Fibroblast of skin of right quadriceps (primary cell): ENCODE measurements at regions not wholly inside any gene's neighbourhood (a gene's known extent, or its start where the extent isn't known, plus 50 kb on each side); places are given as distances from the start of the nearest gene placed in this dataset.
"Not testable (repeated sequence)": the region's sequence is repeated elsewhere in the genome, so short reads cannot be mapped to it uniquely, and the experiment has no call there.

Experiments
- DNase-seq: peaks from one replicate; pipeline ENCODE4 v3.0.0-alpha.2; 2013

DNA sequence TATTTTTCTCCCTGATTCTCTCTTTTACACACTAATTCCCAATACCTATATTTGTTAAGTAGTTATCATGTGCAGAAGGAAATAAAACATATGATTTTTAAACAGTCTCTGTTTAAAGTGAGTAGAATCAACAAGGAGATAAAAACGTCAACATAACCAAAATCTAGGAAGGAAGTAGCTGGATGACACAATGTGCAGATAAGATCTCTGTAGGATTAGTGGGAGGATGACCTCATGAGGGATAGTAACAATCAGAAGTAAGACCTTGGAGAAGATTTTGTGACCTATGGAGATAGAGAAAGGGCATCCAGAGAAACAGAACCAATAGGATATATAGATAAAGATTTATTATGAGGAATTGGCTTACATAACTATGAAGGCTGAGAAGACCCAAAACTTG, 262.6 kb upstream of the CDH11 start:
- peak; percentile 39 for DNase-seq

DNA sequence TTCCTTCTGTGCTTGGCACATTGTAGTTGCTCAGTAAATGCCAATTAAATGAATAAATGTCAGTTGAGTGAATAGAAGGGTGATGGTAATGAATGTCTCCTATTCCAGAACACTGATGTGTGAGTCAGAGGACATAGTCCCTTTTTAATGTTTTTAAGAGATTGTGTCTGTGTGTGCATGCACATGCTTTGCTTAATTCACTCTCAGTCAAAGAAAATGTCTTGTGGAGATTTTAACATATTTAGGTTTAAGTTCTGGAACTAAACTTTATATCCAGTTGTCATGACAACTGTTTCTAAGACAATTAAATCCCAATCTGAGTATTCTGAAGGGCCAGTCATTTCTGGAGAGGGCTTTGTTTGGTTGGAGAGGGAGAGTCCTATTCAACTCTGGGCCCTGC, 255.3 kb upstream of the CDH11 start:
- DNase-seq: peak; percentile 40

DNA sequence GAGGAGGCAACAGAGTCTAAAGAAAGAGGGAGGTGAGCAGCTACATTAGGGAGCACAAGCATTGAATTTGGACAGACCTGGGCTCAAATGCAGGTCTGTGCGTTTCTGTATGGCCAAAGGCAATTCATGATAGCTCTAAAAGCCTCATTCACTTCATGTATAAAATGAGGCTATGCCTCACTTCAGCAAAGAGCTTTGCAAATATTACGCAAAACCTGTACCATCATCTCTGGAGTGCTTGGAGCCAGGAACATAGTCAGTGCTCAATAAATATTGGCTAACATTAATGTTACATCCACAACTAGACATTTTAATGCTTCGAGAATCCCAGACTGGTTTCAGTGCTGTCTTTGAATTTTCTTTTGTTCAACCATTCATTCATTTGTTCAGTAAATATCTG, 254.7 kb upstream of the CDH11 start:
- DNase-seq: no peak

DNA sequence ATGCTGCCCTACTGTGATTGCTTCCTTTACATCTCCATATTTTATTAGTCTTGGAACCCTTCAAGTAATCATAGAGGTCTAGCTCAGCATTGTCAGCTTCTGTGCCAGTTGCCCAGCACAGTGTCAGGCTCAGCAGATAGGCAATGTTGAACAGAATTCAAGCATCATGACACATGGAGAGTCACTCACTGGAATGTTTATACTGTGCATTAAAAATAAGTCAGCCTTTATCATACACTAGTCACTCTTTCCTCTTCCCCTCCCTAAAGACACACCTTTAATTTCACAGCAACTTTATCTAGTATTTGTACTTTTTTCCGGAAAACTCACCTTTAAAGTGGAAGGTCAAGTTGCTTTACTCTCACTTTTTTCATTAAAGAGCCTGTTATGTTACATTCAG, 253.8 kb upstream of the CDH11 start:
- peak; percentile 58 for DNase-seq

DNA sequence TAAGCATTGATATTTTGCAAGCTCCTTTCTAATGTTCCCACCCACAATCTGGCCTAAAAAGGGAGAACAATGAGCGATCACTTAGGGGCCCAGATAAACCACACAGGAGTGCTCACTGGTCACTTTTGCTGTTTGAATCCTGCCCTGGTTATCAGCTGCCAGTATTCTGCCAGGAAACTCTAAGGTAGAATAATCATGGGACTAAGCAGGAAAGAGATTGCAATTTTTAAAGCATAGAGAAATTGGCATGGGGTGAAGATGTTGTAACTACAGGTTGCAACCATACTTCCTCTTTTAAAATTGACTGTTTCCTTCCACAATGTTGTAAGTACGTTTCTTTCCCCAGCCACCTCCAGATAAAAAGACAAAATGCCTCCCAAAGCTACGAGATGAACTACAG, 251.2 kb upstream of the CDH11 start:
- no peak for DNase-seq

DNA sequence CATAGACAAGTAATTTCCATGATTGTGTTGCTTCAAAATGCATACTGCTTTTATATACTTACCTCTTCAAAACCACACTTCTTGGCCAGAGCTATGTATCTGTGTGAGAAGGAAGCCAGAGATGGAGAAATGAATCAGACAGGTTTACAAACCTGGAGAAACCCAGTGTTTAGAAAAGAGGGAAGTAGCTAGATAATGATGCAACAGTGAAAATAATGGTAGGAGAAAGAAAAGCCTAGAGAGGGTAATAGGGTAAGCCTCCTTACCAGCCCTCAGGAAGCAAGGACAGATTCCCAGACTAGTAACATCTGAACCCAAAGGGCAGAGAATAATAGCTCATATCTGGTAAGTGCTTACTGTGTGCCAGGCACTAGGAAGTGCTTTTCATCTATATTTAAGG, 250.3 kb upstream of the CDH11 start:
- no peak for DNase-seq

DNA sequence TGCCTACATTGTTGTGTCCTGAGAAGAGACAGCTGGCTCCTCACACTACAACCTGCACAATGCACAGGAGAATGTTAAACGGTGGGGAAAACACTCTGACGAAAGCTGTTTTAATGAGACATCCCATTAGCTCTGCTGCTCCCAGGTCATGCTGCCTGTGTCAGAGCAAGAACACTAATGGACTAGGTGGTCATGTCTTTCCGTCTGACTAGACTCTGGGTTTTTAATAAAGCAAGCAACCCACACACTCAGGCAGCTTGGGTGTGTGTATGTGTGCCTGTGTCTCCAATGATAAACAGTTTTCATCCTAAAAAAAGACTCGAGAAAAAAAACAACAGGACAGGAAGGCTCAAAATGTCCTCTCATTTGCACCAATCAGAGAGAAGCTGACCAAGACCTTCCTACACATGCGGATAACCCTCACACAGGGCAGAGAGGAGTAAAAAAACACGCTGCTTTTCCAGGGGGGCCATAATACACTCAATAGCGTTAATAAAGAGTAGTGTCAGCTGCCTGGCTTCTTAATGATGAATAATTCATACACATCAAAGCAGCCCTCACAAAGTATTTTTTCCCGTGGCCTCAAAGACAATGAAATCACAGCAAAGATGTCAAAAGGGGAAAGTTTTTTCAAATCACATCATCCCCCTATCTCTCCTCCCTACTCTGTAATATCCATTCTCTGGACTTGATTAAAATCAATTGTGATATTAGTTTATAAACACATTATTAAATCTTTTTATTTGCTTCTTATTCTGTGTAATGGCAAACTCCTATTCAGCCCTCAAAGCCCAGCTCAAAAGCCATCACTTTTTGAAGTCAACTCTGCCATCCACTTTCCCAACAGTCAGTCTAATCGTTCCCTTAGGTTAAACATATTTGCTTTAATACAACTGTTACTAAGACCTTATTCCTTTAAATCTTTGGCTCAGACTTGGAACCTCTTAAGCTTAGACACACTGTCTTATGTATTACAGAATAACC, 244.2 kb upstream of the CDH11 start:
- DNase-seq: no peak

DNA sequence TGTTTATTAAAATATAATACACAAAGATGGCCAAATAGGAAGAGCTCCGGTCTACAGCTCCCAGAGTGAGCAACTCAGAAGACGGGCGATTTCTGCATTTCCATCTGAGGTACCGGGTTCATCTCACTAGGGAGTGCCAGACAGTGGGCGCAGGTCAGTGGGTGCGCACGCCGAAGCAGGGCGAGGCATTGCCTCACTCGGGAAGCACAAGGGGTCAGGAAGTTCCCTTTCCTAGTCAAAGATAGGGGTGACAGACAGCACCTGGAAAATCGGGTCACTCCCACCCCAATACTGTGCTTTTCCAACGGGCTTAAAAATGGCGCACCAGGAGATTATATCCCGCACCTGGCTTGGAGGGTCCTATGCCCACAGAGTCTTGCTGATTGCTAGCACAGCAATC, 234.9 kb upstream of the CDH11 start:
- not testable (repeated sequence) for DNase-seq

DNA sequence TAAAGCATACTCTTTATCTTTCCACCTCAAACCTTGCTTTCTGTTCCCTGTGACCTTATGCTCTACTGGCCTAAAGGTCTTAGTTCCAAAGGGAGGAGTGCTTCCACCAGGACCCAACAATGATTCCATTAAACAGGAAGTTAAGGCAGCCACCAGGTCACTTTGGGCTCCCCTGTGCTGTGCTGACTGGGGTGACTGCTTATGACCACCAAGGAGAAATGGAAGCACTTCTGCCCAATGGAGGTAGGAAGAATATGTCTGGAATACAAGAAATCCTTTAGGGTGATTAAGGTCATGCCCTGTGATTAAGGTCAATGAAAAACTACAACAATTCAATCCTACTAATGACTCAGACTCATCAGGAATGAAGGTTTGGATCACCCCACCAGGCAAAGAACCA, 233.8 kb upstream of the CDH11 start:
- DNase-seq: no peak

DNA sequence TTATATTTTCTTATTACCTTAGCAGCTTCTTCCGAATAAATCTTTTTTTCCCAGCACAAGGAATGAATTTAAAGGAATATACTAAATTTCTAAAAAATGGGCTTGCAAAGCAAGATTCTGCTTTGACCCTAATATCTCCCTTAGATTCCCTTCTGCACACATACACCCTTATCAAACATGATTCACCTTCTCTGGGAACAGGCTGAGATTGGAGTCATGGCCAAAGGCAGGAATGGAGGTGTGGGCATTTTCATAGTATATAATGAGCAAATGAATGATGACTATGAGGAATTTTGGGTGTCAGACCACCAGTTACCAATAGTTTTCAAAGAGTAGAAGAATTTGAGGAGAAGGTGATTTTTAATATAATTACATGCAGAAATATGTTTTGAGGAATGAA, 231.3 kb upstream of the CDH11 start:
- DNase-seq: no peak

DNA sequence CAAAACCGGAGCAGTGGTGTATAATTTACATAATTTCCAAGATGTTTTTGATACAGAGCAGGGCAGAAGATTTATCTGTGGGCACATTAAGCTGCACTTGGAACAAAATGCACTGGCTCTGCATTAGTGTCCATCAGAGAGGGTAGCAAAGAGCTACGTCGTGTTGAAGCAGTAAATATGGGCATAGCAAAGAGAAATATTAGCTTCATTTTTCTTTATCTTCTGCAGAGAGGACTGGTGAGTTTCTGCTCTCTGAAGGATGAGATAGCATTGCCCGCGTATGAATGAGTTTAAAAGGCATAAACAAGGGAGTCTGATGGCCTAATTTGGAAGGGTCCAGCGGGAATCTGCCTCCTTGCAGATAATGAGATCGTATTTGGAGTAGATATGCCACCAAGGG, 227.8 kb upstream of the CDH11 start:
- no peak for DNase-seq

DNA sequence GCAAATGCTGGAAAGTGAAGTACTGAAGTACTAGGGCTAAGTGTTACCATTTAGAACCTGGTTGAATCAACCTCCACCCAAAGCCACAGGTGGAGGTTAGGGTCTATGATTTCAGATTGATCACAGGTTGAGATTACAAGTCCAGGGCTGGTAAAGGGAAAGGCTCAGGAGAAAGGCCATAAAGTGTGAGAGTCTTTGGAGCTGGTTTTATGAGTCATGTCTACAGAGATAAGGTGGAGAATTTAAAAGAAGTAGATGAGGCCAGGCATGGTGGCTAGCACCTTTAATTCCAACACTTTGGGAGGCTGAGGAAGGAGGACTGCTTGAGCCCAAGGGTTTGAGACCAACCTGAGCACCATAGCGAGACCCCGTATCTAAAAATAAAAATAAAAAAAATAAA, 221.7 kb upstream of the CDH11 start:
- no peak for DNase-seq

DNA sequence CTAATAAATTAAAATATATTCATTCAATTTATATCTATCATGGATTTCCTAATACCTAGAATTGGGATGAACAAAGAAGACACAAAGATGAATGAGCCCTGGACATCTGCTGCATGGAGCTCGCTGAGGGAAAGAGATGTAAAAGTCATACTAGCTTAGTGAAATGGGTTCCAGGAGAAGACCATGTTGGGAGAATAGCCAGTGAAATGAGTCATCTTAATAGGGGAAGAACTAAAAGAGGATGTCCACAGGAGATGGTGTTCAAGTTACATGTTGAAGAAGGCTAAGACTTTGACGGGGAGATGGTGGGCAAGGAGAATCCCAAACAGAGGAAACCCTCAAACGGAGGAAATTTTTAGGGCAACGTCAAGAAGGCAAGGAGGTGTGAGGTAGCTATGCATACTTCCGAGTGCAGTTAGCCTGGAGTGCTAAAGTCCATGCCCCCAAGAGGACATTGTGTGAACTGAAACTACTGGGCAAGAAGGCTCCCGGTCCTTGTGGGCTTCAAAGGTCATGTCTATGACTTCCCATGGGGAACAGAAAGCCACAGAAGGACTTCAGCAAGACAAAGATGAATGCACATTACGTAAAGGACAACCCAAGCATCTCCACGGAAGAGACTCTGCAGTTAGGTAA, 220.5 kb upstream of the CDH11 start:
- DNase-seq: peak; percentile 38

DNA sequence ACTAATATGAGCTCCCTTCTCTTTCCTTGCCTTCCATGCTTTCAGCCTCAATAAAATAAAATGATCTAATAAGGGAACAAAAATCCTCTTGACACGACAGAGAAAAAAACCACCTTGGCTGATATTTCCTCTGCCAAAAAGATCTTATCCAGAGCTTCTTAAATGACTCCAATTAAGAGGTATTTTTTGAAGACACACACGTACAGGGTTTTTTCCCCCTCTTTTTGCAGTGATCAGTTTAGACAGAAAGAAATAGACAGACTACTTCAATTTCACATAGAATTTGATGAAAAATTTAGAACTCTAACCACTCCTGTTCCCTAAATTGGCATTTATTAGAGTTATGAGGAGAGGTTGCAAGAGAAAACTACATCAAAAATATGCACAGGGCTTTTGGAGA, 217.2 kb upstream of the CDH11 start:
- DNase-seq: no peak

DNA sequence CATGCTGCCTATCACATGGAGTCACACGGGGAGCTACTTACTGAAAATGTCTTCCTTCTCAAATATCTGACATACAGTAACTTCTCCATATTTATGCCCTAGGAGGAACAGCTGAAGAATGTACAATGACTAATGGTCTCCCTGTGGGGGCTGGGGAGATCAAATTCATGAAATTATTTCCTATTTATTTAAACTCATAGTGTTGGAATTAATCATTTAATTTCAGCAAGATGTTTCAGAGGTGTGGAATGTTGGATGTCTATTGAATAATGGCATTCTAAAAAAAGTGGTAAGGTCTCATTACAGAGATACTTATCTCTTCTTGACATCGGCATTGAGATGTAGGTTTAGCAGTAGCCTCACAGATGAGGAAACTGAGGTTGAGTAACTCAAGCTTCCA, 214.3 kb upstream of the CDH11 start:
- DNase-seq: peak; percentile 97

DNA sequence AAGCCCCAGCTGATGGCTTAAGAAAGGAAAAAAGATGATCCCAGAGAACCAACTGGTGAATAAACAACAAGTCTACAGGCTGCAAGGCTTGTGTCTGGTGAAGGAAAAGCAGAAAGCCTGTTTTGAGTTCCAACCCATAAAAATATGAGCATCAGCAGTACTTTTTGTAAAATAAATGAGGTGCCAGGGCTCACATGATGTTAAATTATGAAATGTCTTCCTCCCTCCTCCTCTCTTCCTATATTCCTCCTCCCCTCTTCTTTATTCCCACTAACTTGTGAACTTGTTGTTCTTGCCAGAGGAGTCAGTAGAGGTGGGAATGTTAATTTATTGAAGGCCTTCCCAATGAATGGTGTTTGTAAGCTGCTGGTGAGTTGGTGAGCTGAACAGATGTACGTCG, 212.2 kb upstream of the CDH11 start:
- DNase-seq: no peak

DNA sequence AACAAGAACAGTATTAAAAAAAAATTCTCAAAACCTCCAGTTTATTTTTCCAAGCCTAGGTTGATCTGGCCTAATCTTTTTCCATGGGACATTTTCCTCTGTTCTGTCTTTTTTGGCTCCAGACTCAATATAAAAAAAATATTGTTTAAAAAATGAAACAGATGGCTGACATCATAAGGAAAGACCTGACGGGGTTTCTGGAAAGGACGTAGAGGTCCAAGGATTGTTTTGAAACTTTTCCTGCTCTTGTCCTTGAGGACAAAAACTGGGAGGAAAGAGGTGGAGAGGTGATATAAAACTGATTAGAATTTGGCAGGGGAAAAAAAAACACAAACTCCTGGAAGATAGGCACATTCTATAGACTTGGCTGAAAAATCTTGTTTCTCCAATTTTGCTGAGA, 211.4 kb upstream of the CDH11 start:
- DNase-seq: no peak

DNA sequence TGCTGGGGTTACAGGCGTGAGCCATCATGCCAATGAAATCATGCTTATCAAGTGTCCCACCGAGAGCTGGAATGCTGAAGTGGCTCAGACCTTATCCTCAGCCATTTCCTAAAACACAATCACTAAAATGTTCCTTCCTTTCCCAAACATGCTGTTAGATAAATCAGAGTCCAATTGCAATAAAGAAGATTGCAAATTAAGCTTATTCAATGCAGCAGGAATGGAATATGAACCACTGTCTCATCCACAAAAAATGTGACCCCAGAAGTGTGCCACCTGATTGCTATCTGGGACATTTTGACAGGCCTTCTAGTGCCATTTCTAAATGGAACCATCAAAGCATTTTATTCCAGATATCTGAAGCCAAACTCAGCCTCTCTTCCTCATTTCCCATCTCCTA, 205.5 kb upstream of the CDH11 start:
- no peak for DNase-seq

DNA sequence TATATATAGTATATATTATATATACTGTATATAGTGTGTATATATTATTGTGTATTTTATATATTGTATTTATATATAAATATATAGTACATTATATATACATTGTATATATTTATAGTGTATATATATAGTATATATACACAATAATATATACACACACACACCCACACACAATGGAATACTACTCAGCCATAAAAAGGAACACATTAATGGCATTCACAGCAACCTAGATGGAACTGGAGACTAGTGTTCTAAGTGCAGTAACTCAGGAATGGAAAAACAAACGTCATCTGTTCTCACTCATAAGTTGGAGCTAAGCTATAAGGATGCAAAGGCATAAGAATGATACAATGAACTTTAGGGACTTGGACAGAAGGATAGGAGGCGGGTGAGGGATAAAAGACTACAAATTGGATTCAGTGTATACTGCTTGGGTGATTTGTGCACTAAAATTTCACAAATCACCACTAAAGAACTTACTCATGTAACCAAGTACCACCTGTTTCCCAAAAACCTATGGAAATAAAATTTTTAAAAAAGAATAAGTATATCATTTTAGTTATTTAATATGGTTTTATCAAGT, 201.9 kb upstream of the CDH11 start:
- no peak for DNase-seq

DNA sequence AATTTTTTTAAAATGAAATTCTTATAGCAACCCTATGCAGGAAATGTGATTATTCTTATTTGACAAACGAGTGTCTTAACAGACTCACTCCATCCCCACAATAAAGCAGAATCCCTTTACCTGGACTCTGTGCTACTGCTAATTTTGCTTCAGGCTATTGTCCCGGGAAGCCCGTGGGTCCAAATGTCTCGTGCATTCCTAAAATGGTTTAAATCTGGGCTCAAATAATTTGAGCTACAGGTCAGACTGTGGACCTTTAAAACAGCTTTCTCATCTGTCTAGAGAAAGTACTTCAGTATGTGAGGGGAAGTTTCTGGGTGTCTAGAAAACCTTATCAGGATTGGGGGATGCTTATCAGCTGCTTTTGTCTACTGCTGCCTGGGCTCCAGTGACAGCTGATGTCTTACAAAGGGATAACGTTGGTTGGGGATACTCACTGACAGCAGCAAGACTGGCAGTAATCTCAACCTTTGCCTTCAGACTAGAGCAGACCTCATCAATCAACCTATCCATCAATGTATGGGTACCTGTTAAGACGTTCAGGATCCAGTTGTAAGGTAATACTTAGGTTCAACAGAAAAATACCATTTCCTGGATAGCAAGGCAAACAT, 197.9 kb upstream of the CDH11 start:
- no peak for DNase-seq

DNA sequence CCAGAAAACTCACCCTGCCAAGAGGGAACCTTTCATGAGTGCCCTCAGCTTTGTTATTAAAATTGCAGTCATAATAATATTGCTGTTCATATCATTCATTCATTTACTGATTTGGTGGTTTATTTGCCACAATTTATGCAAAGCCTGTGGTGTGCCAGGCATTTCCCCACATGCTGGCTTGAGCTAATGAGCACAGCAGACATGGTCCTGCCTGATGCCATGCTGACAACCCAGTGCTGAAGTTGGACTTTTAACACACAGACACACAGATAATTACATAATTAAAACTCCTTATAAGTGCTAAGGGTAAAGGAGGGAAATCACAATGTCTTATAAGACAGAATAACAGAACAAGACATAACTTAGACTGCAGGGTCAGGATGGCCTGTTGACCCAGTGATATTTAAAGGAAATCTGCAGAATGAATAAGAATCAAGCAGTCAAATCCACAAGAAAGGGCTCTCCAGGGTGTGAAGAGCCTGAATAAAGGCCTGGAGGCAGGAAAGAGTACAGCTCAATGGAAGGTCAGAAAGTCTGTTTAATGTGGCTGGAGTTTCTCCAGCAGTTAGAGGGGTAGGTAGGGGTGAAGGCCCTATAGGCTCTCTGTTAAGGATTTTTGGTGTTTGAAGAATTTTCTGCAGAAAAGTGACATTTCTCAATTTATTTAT, 196.9 kb upstream of the CDH11 start:
- DNase-seq: no peak

DNA sequence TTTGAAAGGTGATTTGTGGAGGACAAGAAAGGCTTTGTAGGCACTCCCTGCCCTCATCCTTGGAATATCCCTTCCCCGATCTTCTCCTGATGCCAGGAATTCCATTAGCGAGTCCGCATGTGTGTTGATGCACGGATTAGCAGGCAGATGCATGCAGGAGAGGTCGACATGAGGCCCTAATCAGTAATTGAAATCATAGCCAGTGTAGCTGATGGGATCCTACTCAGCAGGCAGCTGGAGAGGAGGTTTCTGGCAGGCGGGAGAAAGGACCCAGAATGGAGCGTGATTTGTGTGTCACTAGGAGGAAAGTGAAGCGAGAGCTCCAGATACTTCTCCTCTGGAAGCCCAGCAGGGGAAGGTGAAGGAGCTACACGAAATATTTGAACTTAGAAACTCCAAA, 196.3 kb upstream of the CDH11 start:
- peak; percentile 78 for DNase-seq

DNA sequence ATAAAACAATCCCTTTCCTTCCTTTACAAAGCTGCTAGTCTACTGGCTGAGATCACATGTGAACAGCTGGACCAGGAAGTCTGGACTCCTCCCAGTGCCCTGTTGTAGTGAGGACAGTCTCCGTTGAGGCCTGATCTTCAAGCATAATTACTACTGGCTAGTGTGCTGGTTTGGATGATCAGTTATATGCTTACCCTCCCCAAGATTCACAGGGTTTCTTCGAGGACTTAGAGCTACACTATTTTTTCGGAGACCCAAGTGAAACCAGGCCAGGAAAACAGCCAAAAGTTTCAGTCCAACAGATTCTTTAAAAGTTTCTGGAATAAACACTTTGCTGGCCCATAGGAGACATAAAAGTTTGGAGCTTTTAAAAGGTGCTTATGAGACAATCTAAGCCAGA, 194.9 kb upstream of the CDH11 start:
- no peak for DNase-seq
